ENCODE measurements at regions not wholly inside any gene's neighbourhood (a gene's known extent, or its start where the extent isn't known, plus 50 kb on each side); places are given as distances from the start of the nearest gene placed in this dataset.
A peak's percentile ranks its signal among the peaks of the same experiment; 100 is the strongest.

DNA sequence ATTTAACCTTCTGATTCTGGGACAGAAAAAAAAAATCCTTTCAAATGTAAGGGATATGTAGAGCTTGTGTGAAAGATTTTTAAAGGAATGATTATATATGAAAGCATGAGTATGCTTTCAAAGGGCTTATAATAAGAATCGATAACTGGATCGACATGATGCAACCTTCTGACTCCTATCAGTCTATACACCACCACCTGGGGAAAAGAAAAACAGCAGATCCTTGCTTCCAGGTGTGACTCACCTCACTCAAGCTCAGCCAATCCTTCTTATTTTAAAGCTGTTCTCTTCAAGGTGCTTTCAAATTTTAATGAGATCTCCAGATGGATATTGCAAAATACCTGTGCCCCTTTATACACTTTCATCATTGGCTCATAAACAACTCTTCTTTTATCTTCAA is 102.1 kb upstream of the EDNRA start:
- Histone ChIP-seq H3K23me2 (ENCODE audit: insufficient read length, low read depth, low read length, poor library complexity, severe bottlenecking) (no peaks in the 10 kb centered on the region), H3K79me2 (ENCODE audit: insufficient read depth, low read length) (no peaks in the 10 kb centered on the region), H4K20me1 (ENCODE audit: control insufficient read depth, insufficient read depth, insufficient read length) (no peaks in the 10 kb centered on the region), H2BK5ac (ENCODE audit: insufficient read length, low read length) (no peak overlapping the region), H3K4ac (ENCODE audit: low read depth, low read length) (no peak overlapping the region), H3K27ac (ENCODE audit: insufficient read length, low read depth, low read length) (no peak overlapping the region), H2AK5ac (ENCODE audit: insufficient read length, low read length) (no peak overlapping the region), H2BK12ac (ENCODE audit: insufficient read length, low read depth, low read length) (no peak overlapping the region), H3K27me3 (ENCODE audit: insufficient read depth, low read length) (no peaks in the 10 kb centered on the region), H3K9ac (ENCODE audit: extremely low read depth, insufficient read length, low read length) (no peak overlapping the region), H3K23ac (ENCODE audit: insufficient read length, low read depth, low read length) (no peak overlapping the region), H4K91ac (ENCODE audit: insufficient read length, low read depth, low read length) (no peak overlapping the region), H2BK20ac (ENCODE audit: low read depth, low read length, poor library complexity, severe bottlenecking) (no peak overlapping the region), H2BK15ac (ENCODE audit: low read depth, low read length) (no peak overlapping the region), H3K56ac (ENCODE audit: insufficient read length, low read depth, low read length) (no peak overlapping the region), H3K14ac (ENCODE audit: insufficient read depth, low read length) (no peak overlapping the region), H2BK120ac (ENCODE audit: low read depth, low read length, poor library complexity, severe bottlenecking) (no peak overlapping the region), H4K5ac (ENCODE audit: insufficient read length, low read depth, low read length) (no peak overlapping the region), H3K18ac (ENCODE audit: insufficient read length, low read depth, low read length) (no peak overlapping the region), H4K8ac (replicated peaks; ENCODE audit: insufficient read length, low read depth, low read length) (no peak overlapping the region), H3T11ph (ENCODE audit: low read length) (no peak overlapping the region), H3K79me1 (ENCODE audit: insufficient read depth, low read depth, low read length, poor library complexity, severe bottlenecking) (no peaks in the 10 kb centered on the region), H3K9me3 (ENCODE audit: control insufficient read depth, low read depth, low read length) (peaks cover 3% of the 10 kb centered on the region), H3K4me1 (ENCODE audit: insufficient read depth, low read length) (no peaks in the 10 kb centered on the region), H2AFZ (ENCODE audit: low read length) (peak overlapping the region; percentile 5), H3K4me2 (ENCODE audit: insufficient read depth, insufficient read length, low read length) (no peak overlapping the region)
- Mint-ChIP-seq H3K9me3 (peaks cover 6 to 14% of the 10 kb centered on the region in 2 experiments; a peak in 3 of 5 replicates), H3K4me1 (peaks cover 11 to 12% of the 10 kb centered on the region in 2 experiments), H3K27me3 (ENCODE audit: low read depth) (no peaks in the 10 kb centered on the region), H3K27ac (peak overlapping the region in 2 of 3 experiments; percentile 2 to 89; a peak in 3 of 7 replicates), H3K4me3 (no peak overlapping the region), H3K36me3 (ENCODE audit: insufficient read depth in 1 of 3, low read depth in 3 of 3) (peaks cover 0 to 14% (median 8%) of the 10 kb centered on the region in 3 experiments; a peak in 5 of 7 replicates)
- TF ChIP-seq CTCF (conservative IDR thresholded peaks at IDR 0.05) = peak; percentile 48; the same call in 2 of the 3 replicates
- peak; percentile 36 for DNase-seq
- no CpG with 5 or more reads among the region's 2 CpGs for WGBS (ENCODE audit: extremely low coverage, insufficient read length, low lambda C conversion rate)

Data from H9 (cell line).